GM18505 (cell line): ENCODE measurements at regions not wholly inside any gene's neighbourhood (a gene's known extent, or its start where the extent isn't known, plus 50 kb on each side); places are given as distances from the start of the nearest gene placed in this dataset.

ENCODE experiments used
- ATAC-seq: cut with Tn5 transposase; IDR thresholded peaks from one replicate; pipeline ENCODE4 v1.9.1; 2021; ENCODE audit not compliant: unreplicated experiment
- POLR2A ChIP-seq: IDR thresholded peaks from 4 replicates; pipeline ENCODE4 v1.6.1; 2011; ENCODE audit warnings: borderline replicate concordance; ENCODE audit not compliant: insufficient read depth, insufficient read length; ENCODE audit errors: extremely low read depth

DNA sequence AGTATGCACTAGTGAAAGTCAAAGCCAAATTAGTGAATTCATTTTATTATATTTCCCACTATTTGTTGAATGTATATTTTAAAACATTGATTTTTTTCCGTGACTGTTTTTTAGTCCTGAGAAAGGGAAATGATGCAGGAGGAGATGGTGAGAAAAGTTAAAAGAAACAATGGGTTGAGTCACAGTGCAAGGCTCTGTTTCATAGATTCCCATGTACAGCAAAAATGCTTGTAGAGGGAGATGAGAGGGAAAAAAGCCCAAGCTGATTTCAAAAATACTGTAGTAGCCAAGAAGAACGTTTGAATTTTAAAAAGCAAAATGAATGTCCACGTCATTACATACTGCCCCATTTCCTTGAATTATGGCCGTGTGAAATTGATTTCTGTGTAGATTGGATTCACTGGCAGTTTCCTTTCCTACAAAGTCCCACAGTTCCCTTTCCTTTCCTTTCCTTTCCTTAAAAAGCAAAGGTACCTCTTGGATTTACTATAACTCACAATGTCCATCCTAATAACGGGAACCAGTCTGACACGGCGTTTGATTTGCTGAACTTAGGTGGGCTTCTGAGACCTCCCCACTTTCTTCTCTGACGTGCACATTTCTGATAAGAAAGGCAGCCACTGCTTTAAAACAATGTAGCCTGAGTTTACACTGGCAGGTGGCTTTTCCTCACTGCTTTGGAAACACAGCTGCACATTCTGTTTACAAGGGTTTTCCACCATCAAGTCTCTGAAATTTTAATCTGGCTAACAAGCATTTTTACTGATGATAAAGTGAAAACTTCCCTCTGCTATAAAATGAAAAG is 63.7 kb downstream of the SPCS3 start:
- no peak for ATAC-seq
- TF ChIP-seq POLR2A, result no peak

DNA sequence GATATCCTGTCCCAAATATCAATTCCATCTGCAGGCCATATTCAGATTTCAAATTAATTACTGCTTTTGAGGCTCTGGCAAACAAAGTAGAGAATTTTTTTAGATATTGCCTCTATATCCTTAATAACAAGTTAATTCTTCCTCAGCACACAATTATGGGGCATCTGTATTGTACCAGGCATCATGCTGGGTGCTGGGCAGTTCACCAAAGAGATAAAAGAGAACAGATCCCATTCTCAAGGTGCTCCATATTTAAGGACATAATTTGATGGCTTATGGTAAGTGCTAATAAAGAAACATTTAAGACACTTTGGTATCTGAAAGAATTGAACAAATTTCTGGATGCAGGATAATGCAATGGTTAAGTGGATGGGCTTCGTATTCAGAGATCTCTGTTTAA is 65.8 kb downstream of the SPCS3 start:
- ATAC-seq, result no peak
- no peak for TF ChIP-seq POLR2A

DNA sequence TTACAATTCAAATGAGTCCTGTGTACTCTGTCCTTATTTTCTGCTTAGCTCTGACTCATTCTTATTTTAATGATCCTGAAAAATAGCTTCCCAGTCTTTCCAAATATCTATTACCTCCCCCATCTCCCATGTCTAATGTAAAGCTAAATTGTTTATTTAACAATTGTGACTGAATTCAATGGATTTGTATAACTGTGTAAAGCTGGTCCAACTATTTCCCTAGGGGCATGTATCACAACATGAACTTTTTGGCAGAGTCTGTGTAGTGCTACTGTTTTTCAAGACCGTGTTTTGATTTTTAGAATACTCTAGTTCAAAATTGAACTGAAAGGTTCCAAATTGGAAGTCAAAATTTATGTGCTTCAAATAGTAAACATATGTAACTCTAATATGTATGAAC is 67.8 kb downstream of the SPCS3 start:
- no peak for TF ChIP-seq POLR2A
- no peak for ATAC-seq

DNA sequence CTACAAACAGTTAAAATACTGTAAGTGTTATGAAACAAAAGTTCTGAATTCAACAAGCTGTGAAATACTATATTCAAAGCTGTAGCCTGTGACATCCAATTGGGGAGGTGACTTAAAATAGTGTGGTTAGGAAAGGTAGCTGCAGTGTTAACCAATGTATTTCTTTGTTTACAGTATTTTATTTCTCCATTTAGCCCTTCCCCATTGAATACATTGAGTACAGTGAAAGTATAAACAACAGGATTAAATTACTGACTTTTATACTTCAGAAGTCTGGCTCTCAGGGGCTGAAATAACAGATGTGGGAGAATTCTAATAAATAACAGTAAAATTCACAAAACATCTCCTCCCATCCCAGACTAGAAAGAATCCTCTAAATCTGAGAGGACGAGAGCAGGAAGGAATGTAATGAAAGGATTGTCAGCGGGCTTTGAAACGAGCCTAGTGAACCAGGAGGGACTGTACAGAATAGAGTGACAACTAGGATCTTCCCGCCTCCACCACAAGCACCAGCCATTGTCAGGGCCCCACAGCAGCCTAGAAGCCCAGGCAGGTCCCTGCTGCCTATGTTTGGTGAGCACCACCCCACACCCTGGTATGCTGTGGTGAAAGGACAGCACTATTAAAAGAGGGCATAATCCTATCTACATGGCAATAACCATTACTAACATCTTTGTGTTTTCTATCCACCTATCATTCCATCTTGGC is 73.7 kb downstream of the SPCS3 start:
- ATAC-seq, result no peak

DNA sequence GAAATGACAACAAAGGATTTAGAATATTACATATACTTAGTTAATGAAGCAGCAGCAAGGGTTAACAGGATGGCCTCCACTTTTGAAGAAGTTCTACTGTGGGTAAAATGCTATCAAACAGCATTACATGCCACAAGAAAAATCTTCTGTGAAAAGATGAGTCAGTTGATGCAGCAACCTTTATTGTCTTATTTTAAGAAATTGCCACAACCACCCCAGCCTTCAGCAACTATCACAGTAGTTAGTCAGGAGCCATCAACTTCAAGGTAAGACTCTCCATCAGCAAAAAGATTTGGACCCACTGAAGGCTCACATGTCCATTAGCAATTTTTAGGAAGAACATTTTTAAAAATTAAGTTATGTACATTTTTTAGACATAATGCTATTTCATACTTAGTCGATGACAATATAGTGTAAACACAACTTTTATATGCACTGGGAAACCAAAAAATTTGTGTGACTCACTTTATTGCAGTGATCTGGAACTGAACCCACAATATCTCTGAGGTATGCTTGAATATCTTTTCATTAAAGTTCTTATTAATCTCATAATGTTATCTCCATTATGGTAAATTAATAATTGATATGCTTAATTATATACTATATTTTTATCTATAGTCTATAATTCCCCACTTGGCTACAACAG is 81.2 kb downstream of the SPCS3 start:
- TF ChIP-seq POLR2A, result no peak
- ATAC-seq, result no peak

More for the DNA sequence above, 73.7 kb downstream of the SPCS3 start:
- no peak for TF ChIP-seq POLR2A

DNA sequence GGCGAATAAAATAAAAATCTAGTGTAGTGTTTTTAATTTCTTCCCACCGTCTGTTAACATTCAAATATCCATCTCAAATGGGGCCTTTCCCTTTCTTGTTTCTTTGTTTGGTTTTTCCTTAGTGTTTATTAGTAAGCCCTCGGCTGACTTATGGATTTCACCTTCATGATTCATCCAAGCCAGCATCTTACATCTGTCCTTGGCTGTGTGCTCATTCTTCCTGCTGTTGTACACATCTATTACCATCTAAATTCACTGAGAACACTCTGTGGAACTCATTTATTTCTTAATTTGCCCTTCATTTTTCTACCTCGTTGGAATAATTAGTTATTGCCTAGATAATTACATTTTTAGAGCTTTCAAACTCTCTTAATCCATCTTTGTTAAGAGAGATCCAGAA is 84.9 kb downstream of the SPCS3 start:
- no peak for ATAC-seq
- TF ChIP-seq POLR2A, result no peak

DNA sequence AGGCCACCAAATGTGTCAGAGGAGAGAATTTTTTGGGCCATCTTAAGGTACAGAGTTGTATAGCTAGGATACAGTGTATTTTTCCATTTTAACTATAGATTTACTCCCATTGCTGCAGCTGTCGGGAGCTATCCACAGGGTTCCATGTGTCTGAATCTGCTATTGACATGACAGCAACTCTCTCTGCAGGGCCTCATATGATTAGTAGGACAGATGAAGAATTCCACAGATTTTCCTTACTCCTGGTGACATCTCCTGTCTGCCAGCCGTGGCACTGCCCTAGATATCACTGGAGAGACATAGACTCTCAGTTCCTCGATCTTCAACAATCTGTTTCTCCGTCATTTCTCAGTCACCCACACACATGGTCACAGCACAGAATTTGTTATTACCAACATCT is 86.5 kb downstream of the SPCS3 start:
- TF ChIP-seq POLR2A, result no peak
- no peak for ATAC-seq

DNA sequence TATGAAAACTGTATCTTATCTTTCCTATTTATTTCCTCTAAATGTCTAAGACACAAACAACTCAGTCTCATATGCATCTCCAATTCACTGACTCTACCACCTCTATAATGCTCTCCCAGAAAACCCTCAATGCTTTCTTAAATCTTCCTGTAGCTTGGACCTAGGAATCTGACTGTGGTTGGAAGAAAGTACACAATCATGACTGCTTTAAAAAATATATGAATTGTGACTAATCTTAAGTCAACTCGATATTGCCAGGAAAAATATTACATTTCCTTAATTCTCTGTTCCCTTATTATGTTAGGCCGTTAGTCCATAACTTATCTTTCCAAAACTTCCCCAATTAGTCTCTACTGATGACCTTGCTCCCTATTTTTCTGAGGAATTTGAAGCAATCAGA is 87.0 kb downstream of the SPCS3 start:
- TF ChIP-seq POLR2A, result no peak
- ATAC-seq, result no peak

DNA sequence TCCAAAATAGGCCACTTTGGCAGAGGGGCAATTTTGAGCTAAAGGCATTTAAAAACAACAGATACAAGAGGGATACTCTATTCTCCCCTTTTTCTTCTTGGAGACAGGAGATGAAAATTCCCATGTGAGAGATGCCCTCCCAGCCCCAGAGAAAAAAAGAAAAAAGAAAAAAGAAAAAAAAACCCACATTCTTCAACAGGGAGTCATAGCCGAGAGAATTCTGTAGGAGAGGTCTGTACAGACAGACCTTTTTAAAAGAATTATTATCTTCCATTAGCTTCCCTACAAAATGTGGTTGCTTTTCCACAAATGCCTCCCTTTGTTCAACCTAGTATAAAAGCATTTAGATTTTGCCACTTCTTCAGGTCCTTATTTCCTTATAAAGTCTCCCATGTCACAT is 89.9 kb downstream of the SPCS3 start:
- no peak for ATAC-seq
- no peak for TF ChIP-seq POLR2A

DNA sequence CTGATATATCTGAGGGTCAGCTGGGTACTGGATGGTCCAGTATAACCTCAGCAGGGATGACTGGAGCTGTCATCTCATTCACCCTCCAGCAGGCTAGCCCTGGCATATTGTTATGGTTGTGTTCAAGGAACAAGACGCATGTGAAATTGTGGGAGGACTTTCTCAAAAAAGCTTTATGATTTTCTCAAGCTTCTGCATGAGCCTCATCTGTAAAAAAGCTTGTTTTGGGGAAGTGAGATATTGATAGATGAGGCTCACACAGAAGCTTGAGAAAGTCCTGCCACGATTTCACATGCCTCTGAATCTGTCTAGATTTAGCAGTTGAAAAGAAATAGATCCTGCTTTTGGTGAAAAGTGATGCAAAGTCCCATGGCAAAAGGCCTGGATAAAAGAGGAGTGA is 93.4 kb downstream of the SPCS3 start:
- ATAC-seq, result peak; percentile 68
- TF ChIP-seq POLR2A, result no peak

DNA sequence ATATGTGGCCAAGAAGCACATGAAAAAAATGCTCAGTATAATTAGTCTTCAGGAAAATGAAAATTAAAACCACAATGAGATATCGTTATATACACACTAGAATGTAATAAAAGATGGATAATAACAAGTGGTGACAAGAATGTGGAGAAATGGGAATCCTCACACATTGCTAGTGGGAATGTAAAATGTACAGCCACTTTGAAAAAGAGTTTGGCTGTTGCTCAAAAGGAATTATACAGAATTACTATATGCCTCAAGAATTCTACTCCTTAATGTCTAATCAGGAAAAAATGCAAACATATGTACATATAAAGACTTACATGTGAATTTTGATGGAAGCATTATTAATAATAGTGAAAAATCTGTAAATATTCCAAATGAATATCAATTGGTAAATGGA is 102.2 kb downstream of the SPCS3 start:
- no peak for TF ChIP-seq POLR2A
- no peak for ATAC-seq

DNA sequence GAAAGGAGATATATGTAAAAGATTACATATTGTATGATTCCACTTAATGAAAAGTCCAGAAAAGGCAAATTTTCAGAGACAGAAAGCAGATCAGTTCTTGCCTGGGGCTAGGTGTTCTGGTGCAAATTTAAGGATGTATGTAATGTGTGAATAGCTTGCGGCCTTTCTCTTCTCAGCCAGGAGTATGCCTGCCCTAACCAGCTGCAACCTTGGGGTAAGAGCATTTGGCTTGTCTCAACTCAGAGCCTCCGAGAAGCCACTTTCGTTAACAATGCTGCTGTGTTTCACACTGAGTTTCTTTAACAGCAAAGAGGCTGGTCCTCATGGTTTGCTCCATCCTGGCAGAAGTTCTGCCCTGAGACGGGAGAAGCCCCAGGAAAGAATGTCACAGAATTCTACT is 102.7 kb downstream of the SPCS3 start:
- no peak for ATAC-seq
- no peak for TF ChIP-seq POLR2A

DNA sequence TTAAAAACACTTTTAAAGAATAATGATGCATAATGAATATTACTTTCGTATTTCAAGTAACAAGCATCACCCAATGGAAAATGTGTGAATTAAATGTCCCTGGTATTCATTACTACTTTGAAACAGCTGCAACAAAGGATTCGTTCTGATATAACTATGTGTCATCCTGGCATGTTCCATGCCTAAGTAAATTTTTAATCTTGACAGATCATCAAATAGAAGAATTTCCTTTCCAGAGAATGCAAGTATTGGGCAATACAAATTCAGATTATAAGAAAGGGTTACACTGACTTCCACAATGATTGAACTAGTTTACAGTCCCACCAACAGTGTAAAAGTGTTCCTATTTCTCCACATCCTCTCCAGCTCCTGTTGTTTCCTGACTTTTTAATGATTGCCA is 105.3 kb downstream of the SPCS3 start:
- TF ChIP-seq POLR2A, result no peak
- ATAC-seq, result no peak

DNA sequence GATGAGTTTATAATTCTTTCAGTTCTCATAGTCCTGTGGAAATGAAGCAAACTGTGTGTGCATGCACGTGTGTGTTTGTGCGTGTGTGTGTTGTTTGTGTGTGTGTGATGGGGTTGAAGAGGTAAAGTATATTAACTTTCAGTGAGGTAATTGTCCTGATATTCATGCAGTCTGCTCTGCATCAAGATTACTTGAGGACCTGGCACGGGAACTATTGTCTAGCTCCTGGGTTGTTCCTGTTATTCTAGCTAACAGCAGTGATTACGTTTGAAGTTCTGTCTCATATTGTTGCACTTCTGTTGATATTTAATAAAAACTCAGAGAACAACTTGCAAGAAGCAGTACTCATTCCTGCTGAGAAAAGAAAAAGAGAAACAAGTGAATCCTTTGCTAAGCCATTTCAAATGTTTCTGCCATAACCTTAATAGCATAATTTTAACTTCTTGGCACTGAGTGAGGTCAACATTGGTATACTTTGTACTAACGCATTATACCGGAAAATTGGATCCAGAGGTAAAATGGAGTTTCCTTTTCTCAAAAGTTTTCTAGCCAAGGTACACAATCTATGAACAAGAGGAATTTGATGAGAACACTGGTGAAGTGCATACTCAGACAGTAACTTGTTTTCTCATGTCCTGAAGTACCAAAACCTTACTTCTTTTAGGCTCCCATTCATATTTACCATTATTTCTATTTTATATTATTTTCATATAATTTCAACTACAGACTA is 113.2 kb downstream of the SPCS3 start:
- TF ChIP-seq POLR2A, result no peak
- ATAC-seq, result no peak

DNA sequence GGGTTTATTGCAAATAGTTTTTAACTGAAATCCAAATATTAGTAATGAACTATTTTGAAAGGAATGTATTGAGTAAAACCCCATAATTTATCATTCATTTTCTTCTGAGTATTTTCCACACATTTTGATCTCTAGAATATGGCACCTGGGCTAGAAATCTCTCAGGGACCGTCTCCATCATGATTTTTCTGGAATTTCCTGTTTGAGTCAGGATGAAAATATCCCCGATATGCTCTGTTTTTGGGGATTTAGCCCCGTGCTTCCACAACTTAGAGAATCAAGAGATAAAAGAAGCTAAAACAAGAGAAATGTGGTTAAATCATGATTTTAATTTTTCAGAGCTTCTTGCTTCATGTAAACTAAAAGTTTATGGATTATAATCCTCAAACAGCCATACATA is 114.2 kb downstream of the SPCS3 start:
- TF ChIP-seq POLR2A, result no peak
- no peak for ATAC-seq
